Nucleus accumbens (tissue), 56 donors: ENCODE measurements at regions not wholly inside any gene's neighbourhood (a gene's known extent, or its start where the extent isn't known, plus 50 kb on each side); places are given as distances from the start of the nearest gene placed in this dataset.
"Not testable (repeated sequence)": the region's sequence is repeated elsewhere in the genome, so short reads cannot be mapped to it uniquely, and the experiment has no call there.

ENCODE experiments used
- DNase-seq, 56 donors: peaks; one replicate each; lab custom pipeline; 2025; lab: John Stamatoyannopoulos, UW

- DNase-seq, result no peak
These were observed 276.7 kb downstream of the PCDH7 start for GRCh38 chr4:30996841-30997240.

- no peak for DNase-seq
These were observed 284.9 kb downstream of the PCDH7 start for GRCh38 chr4:31005037-31005436.

- DNase-seq, result no peak
These were observed 287.7 kb downstream of the PCDH7 start for GRCh38 chr4:31007858-31008257.

GRCh38 chr4:31009926-31010325 lies 289.8 kb downstream of the PCDH7 start:
- DNase-seq, result no peak

GRCh38 chr4:31015123-31015522 lies 295.0 kb downstream of the PCDH7 start:
- no peak for DNase-seq

GRCh38 chr4:31016322-31017061 lies 296.3 kb downstream of the PCDH7 start:
- DNase-seq, result no peak

GRCh38 chr4:31020363-31020762 lies 300.2 kb downstream of the PCDH7 start:
- no peak for DNase-seq

- no peak for DNase-seq
These were observed 300.8 kb downstream of the PCDH7 start for GRCh38 chr4:31021008-31021407.

GRCh38 chr4:31022702-31023101 lies 302.5 kb downstream of the PCDH7 start:
- no peak for DNase-seq

- no peak for DNase-seq
These were observed 302.9 kb downstream of the PCDH7 start for GRCh38 chr4:31023109-31023508.

- no peak for DNase-seq
These were observed 303.6 kb downstream of the PCDH7 start for GRCh38 chr4:31023742-31024141.

GRCh38 chr4:31024781-31025180 lies 304.6 kb downstream of the PCDH7 start:
- not testable (repeated sequence) for DNase-seq

GRCh38 chr4:31026256-31026655 lies 306.1 kb downstream of the PCDH7 start:
- DNase-seq, result no peak

GRCh38 chr4:31034550-31034949 lies 314.4 kb downstream of the PCDH7 start:
- DNase-seq, result no peak

GRCh38 chr4:31035761-31036160 lies 315.6 kb downstream of the PCDH7 start:
- no peak for DNase-seq

GRCh38 chr4:31037703-31038102 lies 317.5 kb downstream of the PCDH7 start:
- DNase-seq, result no peak

- no peak for DNase-seq
These were observed 319.2 kb downstream of the PCDH7 start for GRCh38 chr4:31039382-31039781.

- DNase-seq, result no peak
These were observed 319.9 kb downstream of the PCDH7 start for GRCh38 chr4:31040106-31040505.

GRCh38 chr4:31041385-31041784 lies 321.2 kb downstream of the PCDH7 start:
- DNase-seq, result no peak

GRCh38 chr4:31041853-31042252 lies 321.7 kb downstream of the PCDH7 start:
- no peak for DNase-seq

GRCh38 chr4:31043382-31044062 lies 323.4 kb downstream of the PCDH7 start:
- no peak for DNase-seq

- DNase-seq, result no peak
These were observed 325.0 kb downstream of the PCDH7 start for GRCh38 chr4:31045151-31045550.
